ENCODE measurements at regions not wholly inside any gene's neighbourhood (a gene's known extent, or its start where the extent isn't known, plus 50 kb on each side); places are given as distances from the start of the nearest gene placed in this dataset.

DNA sequence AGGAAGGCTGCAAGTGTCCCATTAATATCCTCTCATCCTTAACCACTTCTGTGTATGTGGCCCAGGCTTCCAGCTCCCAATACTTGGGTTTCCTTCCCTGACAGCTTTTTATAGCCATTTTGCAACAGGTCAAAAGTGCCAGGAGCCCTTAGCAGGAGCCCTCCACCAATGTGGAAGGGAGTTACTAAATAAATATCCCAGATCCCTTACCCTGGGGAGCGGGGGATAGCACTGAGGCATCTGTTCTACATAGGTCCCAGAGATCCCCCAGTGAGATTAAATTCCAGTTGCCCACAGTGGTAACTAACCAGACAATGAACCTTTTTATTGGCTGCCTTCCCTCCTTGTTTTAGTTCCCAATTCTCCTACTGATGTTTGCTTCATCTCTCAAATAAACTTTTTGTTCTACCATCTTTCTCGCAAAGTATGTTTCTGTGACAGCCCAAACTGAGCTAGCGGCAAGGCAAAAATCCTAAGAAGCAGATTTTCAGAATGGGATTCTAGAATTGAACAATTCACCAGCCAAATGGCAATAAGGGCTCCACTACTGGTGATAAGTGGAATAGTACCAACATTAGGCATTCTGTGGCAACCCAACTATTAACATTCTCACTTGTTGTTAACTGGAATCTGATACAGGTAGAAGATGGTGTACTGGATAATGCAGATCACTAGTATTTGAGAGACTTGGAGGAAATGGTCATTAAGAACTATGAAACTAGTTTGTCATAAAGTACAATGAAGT, 83.9 kb upstream of the MAPRE2 start:
- Histone ChIP-seq H2AFZ (ENCODE audit: low read length) (no peak overlapping the region), H4K8ac (ENCODE audit: low read depth, low read length) (no peak overlapping the region), H3K4ac (ENCODE audit: low read length) (no peak overlapping the region), H3K4me1 (ENCODE audit: control insufficient read depth in 2 of 2, insufficient read depth in 1 of 2, low read depth in 1 of 2, low read length in 2 of 2) (peaks cover 0 to 3% of the 10 kb centered on the region in 2 donors), H3K18ac (ENCODE audit: low read length) (no peak overlapping the region), H4K91ac (ENCODE audit: low read depth, low read length, poor library complexity) (no peak overlapping the region), H2AK5ac (ENCODE audit: low read depth, low read length) (no peak overlapping the region), H3K9me3 (replicated peaks in 1 of 2; ENCODE audit: control insufficient read depth in 2 of 2, insufficient read depth in 1 of 2, low read depth in 1 of 2, low read length in 2 of 2) (no peaks in the 10 kb centered on the region), H2BK15ac (ENCODE audit: low read length) (no peak overlapping the region), H3K27ac (replicated peaks; ENCODE audit: low read length) (no peak overlapping the region), H2BK12ac (ENCODE audit: low read length) (no peak overlapping the region), H2BK120ac (ENCODE audit: low read depth, low read length) (no peak overlapping the region), H3K27me3 (ENCODE audit: control insufficient read depth in 3 of 3, insufficient read depth in 3 of 3, low read depth in 1 of 3, low read length in 3 of 3) (no peaks in the 10 kb centered on the region), H3K4me2 (ENCODE audit: insufficient read depth, low read length, poor library complexity, severe bottlenecking) (no peak overlapping the region), H3K36me3 (replicated peaks in 1 of 2; ENCODE audit: control insufficient read depth in 2 of 2, insufficient read depth in 2 of 2, low read length in 2 of 2) (no peaks in the 10 kb centered on the region), H3K4me3 (ENCODE audit: low read length in 2 of 2) (no peak overlapping the region), H3K23ac (ENCODE audit: low read depth, low read length, poor library complexity) (no peak overlapping the region), H3K9ac (ENCODE audit: low read depth, low read length, poor library complexity) (no peak overlapping the region), H3K79me1 (ENCODE audit: low read depth, low read length) (no peaks in the 10 kb centered on the region), H3K14ac (ENCODE audit: low read length) (no peak overlapping the region), H2BK5ac (ENCODE audit: low read length) (no peak overlapping the region)
- no peak for DNase-seq (ENCODE audit: low spot score)
- no CpG with 5 or more reads among the region's 3 CpGs for WGBS, 2 donors (ENCODE audit: extremely low coverage in 2 of 2, insufficient read length in 2 of 2, insufficient replicate concordance in 1 of 2)

DNA sequence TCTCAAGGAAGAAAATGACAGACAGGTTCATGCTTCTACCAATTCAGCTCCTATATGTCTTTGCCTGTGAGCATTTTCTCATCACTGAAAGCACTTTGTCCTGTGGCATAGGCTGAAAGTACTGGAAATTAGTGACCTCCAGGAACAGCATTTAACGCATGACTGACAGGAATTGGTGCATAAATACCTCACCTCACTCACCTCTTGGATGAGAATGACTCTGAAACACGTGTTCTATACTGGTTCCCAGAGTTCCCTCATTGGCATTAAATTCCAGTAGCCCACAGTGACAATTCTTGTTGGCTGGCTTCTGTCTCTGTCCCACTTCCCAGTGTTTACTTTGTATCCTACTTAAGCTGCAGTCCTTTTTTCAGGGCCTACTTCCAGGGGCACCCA, 83.4 kb upstream of the MAPRE2 start:
- no peak overlapping the region for H3K18ac ChIP-seq (ENCODE audit: low read length)
- H3K79me1 ChIP-seq (ENCODE audit: low read depth, low read length): no peaks in the 10 kb centered on the region
- no peak overlapping the region for H3K4ac ChIP-seq (ENCODE audit: low read length)
- no peak overlapping the region for H2BK12ac ChIP-seq (ENCODE audit: low read length)
- no peak for DNase-seq (ENCODE audit: low spot score)
- no peak overlapping the region for H2BK15ac ChIP-seq (ENCODE audit: low read length)
- no peak overlapping the region for H3K4me3 ChIP-seq (ENCODE audit: low read length in 2 of 2)
- no peak overlapping the region for H3K27ac ChIP-seq (replicated peaks; ENCODE audit: low read length)
- H3K4me2 ChIP-seq (ENCODE audit: insufficient read depth, low read length, poor library complexity, severe bottlenecking): no peak overlapping the region
- H3K27me3 ChIP-seq (ENCODE audit: control insufficient read depth in 3 of 3, insufficient read depth in 3 of 3, low read depth in 1 of 3, low read length in 3 of 3): no peaks in the 10 kb centered on the region
- H2BK5ac ChIP-seq (ENCODE audit: low read length): no peak overlapping the region
- no peaks in the 10 kb centered on the region for H3K36me3 ChIP-seq (replicated peaks in 1 of 2; ENCODE audit: control insufficient read depth in 2 of 2, insufficient read depth in 2 of 2, low read length in 2 of 2)
- H3K14ac ChIP-seq (ENCODE audit: low read length): no peak overlapping the region
- H2AK5ac ChIP-seq (ENCODE audit: low read depth, low read length): no peak overlapping the region
- H3K4me1 ChIP-seq (ENCODE audit: control insufficient read depth in 2 of 2, insufficient read depth in 1 of 2, low read depth in 1 of 2, low read length in 2 of 2): peaks cover 0 to 3% of the 10 kb centered on the region in 2 donors
- no CpG with 5 or more reads among the region's 2 CpGs for WGBS, 2 donors (ENCODE audit: extremely low coverage in 2 of 2, insufficient read length in 2 of 2, insufficient replicate concordance in 1 of 2)
- no peak overlapping the region for H2BK120ac ChIP-seq (ENCODE audit: low read depth, low read length)
- no peak overlapping the region for H3K9ac ChIP-seq (ENCODE audit: low read depth, low read length, poor library complexity)
- no peak overlapping the region for H4K91ac ChIP-seq (ENCODE audit: low read depth, low read length, poor library complexity)
- H2AFZ ChIP-seq (ENCODE audit: low read length): no peak overlapping the region
- H3K9me3 ChIP-seq (replicated peaks in 1 of 2; ENCODE audit: control insufficient read depth in 2 of 2, insufficient read depth in 1 of 2, low read depth in 1 of 2, low read length in 2 of 2): no peaks in the 10 kb centered on the region
- H4K8ac ChIP-seq (ENCODE audit: low read depth, low read length): no peak overlapping the region
- no peak overlapping the region for H3K23ac ChIP-seq (ENCODE audit: low read depth, low read length, poor library complexity)

DNA sequence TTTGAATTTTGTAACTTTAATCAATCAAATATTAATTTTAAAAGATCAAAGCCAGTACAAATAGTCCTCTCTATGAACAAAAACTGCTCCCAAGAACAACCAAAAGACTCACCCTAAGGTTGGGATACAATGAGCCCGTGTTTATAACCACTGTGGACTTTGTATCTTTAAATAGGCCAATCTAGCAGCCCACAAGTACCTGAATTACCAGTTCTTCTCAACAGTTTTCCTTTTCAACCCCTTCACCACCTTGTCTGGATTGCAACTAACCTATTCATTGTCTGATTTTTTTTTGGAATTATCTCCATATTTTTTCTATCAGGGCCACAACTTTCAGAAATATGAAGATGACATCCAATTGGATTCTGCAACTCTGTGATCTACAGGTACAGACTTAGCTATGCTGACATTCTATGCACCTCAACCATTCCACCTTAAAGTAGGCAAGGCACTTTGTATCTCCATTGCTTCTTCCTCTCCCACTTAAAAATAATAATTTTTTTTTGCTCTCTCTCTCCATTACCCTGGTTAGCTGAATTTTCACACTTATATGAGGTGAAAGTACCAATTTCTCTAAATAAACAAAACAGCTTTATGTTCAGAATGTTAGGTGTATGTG, 81.9 kb upstream of the MAPRE2 start:
- no peak overlapping the region for H4K8ac ChIP-seq (ENCODE audit: low read depth, low read length)
- no peak overlapping the region for H3K23ac ChIP-seq (ENCODE audit: low read depth, low read length, poor library complexity)
- no peak overlapping the region for H2BK120ac ChIP-seq (ENCODE audit: low read depth, low read length)
- H3K9me3 ChIP-seq (replicated peaks in 1 of 2; ENCODE audit: control insufficient read depth in 2 of 2, insufficient read depth in 1 of 2, low read depth in 1 of 2, low read length in 2 of 2): no peaks in the 10 kb centered on the region
- H2BK12ac ChIP-seq (ENCODE audit: low read length): no peak overlapping the region
- H3K4me2 ChIP-seq (ENCODE audit: insufficient read depth, low read length, poor library complexity, severe bottlenecking): no peak overlapping the region
- H3K14ac ChIP-seq (ENCODE audit: low read length): no peak overlapping the region
- H3K36me3 ChIP-seq (replicated peaks in 1 of 2; ENCODE audit: control insufficient read depth in 2 of 2, insufficient read depth in 2 of 2, low read length in 2 of 2): no peaks in the 10 kb centered on the region
- no peak overlapping the region for H3K9ac ChIP-seq (ENCODE audit: low read depth, low read length, poor library complexity)
- DNase-seq (ENCODE audit: low spot score): no peak
- no CpG with 5 or more reads among the region's 1 CpG for WGBS, 2 donors (ENCODE audit: extremely low coverage in 2 of 2, insufficient read length in 2 of 2, insufficient replicate concordance in 1 of 2)
- no peak overlapping the region for H2AFZ ChIP-seq (ENCODE audit: low read length)
- no peaks in the 10 kb centered on the region for H3K79me1 ChIP-seq (ENCODE audit: low read depth, low read length)
- no peak overlapping the region for H3K18ac ChIP-seq (ENCODE audit: low read length)
- H3K27ac ChIP-seq (replicated peaks; ENCODE audit: low read length): no peak overlapping the region
- H3K4me3 ChIP-seq (ENCODE audit: low read length in 2 of 2): no peak overlapping the region
- no peaks in the 10 kb centered on the region for H3K27me3 ChIP-seq (ENCODE audit: control insufficient read depth in 3 of 3, insufficient read depth in 3 of 3, low read depth in 1 of 3, low read length in 3 of 3)
- no peak overlapping the region for H4K91ac ChIP-seq (ENCODE audit: low read depth, low read length, poor library complexity)
- H2BK15ac ChIP-seq (ENCODE audit: low read length): no peak overlapping the region
- no peaks in the 10 kb centered on the region for H3K4me1 ChIP-seq (ENCODE audit: control insufficient read depth in 2 of 2, insufficient read depth in 1 of 2, low read depth in 1 of 2, low read length in 2 of 2)
- H2AK5ac ChIP-seq (ENCODE audit: low read depth, low read length): no peak overlapping the region
- no peak overlapping the region for H3K4ac ChIP-seq (ENCODE audit: low read length)
- no peak overlapping the region for H2BK5ac ChIP-seq (ENCODE audit: low read length)

DNA sequence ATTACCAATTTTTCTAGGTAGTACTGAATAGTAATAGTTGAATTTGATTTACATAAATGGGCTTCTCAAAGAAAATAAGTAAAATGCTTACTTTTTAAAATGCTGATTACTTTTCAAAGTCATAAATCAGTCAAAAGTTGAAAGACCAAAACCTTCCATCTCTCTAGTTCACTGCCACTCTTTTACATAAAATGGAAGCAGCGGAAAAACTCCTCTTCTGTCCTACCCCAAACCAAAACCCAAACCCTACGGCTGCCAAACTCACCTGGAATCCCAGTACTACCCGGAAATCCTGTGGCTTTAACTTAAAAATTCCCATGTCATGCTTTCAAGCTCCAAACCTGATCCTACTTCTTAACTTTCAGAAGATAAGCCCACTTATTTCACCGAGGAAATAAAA, 81.2 kb upstream of the MAPRE2 start:
- Histone ChIP-seq H2BK15ac (ENCODE audit: low read length) (no peak overlapping the region), H2BK120ac (ENCODE audit: low read depth, low read length) (no peak overlapping the region), H3K18ac (ENCODE audit: low read length) (no peak overlapping the region), H3K14ac (ENCODE audit: low read length) (no peak overlapping the region), H3K23ac (ENCODE audit: low read depth, low read length, poor library complexity) (no peak overlapping the region), H3K4me3 (ENCODE audit: low read length in 2 of 2) (no peak overlapping the region), H3K4me1 (ENCODE audit: control insufficient read depth in 2 of 2, insufficient read depth in 1 of 2, low read depth in 1 of 2, low read length in 2 of 2) (no peaks in the 10 kb centered on the region), H3K9me3 (replicated peaks in 1 of 2; ENCODE audit: control insufficient read depth in 2 of 2, insufficient read depth in 1 of 2, low read depth in 1 of 2, low read length in 2 of 2) (no peaks in the 10 kb centered on the region), H3K27ac (replicated peaks; ENCODE audit: low read length) (no peak overlapping the region), H4K91ac (ENCODE audit: low read depth, low read length, poor library complexity) (no peak overlapping the region), H2BK12ac (ENCODE audit: low read length) (no peak overlapping the region), H3K79me1 (ENCODE audit: low read depth, low read length) (no peaks in the 10 kb centered on the region), H2AK5ac (ENCODE audit: low read depth, low read length) (no peak overlapping the region), H2BK5ac (ENCODE audit: low read length) (no peak overlapping the region), H3K4ac (ENCODE audit: low read length) (no peak overlapping the region), H2AFZ (ENCODE audit: low read length) (no peak overlapping the region), H3K9ac (ENCODE audit: low read depth, low read length, poor library complexity) (no peak overlapping the region), H3K36me3 (replicated peaks in 1 of 2; ENCODE audit: control insufficient read depth in 2 of 2, insufficient read depth in 2 of 2, low read length in 2 of 2) (no peaks in the 10 kb centered on the region), H4K8ac (ENCODE audit: low read depth, low read length) (no peak overlapping the region), H3K4me2 (ENCODE audit: insufficient read depth, low read length, poor library complexity, severe bottlenecking) (no peak overlapping the region), H3K27me3 (ENCODE audit: control insufficient read depth in 3 of 3, insufficient read depth in 3 of 3, low read depth in 1 of 3, low read length in 3 of 3) (no peaks in the 10 kb centered on the region)
- no peak for DNase-seq (ENCODE audit: low spot score)
- WGBS, 2 donors (ENCODE audit: extremely low coverage in 2 of 2, insufficient read length in 2 of 2, insufficient replicate concordance in 1 of 2): no CpG with 5 or more reads among the region's 4 CpGs
